ENCODE measurements at regions not wholly inside any gene's neighbourhood (a gene's known extent, or its start where the extent isn't known, plus 50 kb on each side); places are given as distances from the start of the nearest gene placed in this dataset.
"Not testable (repeated sequence)": the region's sequence is repeated elsewhere in the genome, so short reads cannot be mapped to it uniquely, and the experiment has no call there.

- DNase-seq, result no peak
Measured at GRCh38 chr14:43528321-43528720, 978.8 kb downstream of the FSCB start.

GRCh38 chr14:43525658-43526057, 981.4 kb downstream of the FSCB start:
- DNase-seq, result no peak

- no peak for DNase-seq
Measured at GRCh38 chr14:43522901-43523300, 984.2 kb downstream of the FSCB start.

GRCh38 chr14:43522191-43522590, 984.9 kb downstream of the FSCB start:
- DNase-seq, result no peak

- no peak for DNase-seq
Measured at GRCh38 chr14:43503508-43503907, 1003.6 kb downstream of the FSCB start.

- DNase-seq, result not testable (repeated sequence)
Measured at GRCh38 chr14:43492359-43492758, 1014.7 kb downstream of the FSCB start.

GRCh38 chr14:43483415-43483814, 1023.7 kb downstream of the FSCB start:
- no peak for DNase-seq

GRCh38 chr14:43481864-43482263, 1025.2 kb downstream of the FSCB start:
- DNase-seq, result no peak

- DNase-seq, result no peak
Measured at GRCh38 chr14:43480976-43481375, 1026.1 kb downstream of the FSCB start.

GRCh38 chr14:43479596-43480195, 1027.4 kb downstream of the FSCB start:
- no peak for DNase-seq

- DNase-seq, result no peak
Measured at GRCh38 chr14:43476822-43477221, 1030.3 kb downstream of the FSCB start.

- DNase-seq, result no peak
Measured at GRCh38 chr14:43475757-43476156, 1031.3 kb downstream of the FSCB start.

GRCh38 chr14:43471595-43471994, 1035.5 kb downstream of the FSCB start:
- DNase-seq, result no peak

GRCh38 chr14:43464968-43465367, 1042.1 kb downstream of the FSCB start:
- DNase-seq, result no peak

- no peak for DNase-seq
Measured at GRCh38 chr14:43449291-43449690, 1057.8 kb downstream of the FSCB start.

- DNase-seq, result no peak
Measured at GRCh38 chr14:43438056-43438455, 1069.0 kb downstream of the FSCB start.

- DNase-seq, result no peak
Measured at GRCh38 chr14:43418324-43418723, 1088.8 kb downstream of the FSCB start.

- no peak for DNase-seq
Measured at GRCh38 chr14:43413084-43413483, 1094.0 kb downstream of the FSCB start.

- no peak for DNase-seq
Measured at GRCh38 chr14:43411841-43412240, 1095.2 kb downstream of the FSCB start.

- no peak for DNase-seq
Measured at GRCh38 chr14:43410631-43411030, 1096.5 kb downstream of the FSCB start.

GRCh38 chr14:43408472-43408871, 1098.6 kb downstream of the FSCB start:
- DNase-seq, result no peak

- no peak for DNase-seq
Measured at GRCh38 chr14:43407706-43408105, 1099.4 kb downstream of the FSCB start.

- no peak for DNase-seq
Measured at GRCh38 chr14:43406931-43407330, 1100.2 kb downstream of the FSCB start.

GRCh38 chr14:43399289-43399688, 1107.8 kb downstream of the FSCB start:
- DNase-seq, result no peak

GRCh38 chr14:43370565-43370896, 1136.6 kb downstream of the FSCB start:
- not testable (repeated sequence) for DNase-seq
